HG02642 (cell line): ENCODE measurements at regions not wholly inside any gene's neighbourhood (a gene's known extent, or its start where the extent isn't known, plus 50 kb on each side); places are given as distances from the start of the nearest gene placed in this dataset.

ENCODE experiments used
- ATAC-seq: cut with Tn5 transposase; IDR thresholded peaks from one replicate; pipeline ENCODE4 v1.9.1; 2021; ENCODE audit warnings: mild to moderate bottlenecking; ENCODE audit not compliant: unreplicated experiment, poor library complexity

GRCh38 chr1:55593298-55593697, 378.1 kb upstream of the USP24 start:
- ATAC-seq = no peak

GRCh38 chr1:55592122-55592521, 377.0 kb upstream of the USP24 start:
- ATAC-seq = no peak

GRCh38 chr1:55589671-55590297, 374.6 kb upstream of the USP24 start:
- ATAC-seq = no peak

GRCh38 chr1:55588309-55588708, 373.1 kb upstream of the USP24 start:
- no peak for ATAC-seq

GRCh38 chr1:55586771-55587170, 371.6 kb upstream of the USP24 start:
- no peak for ATAC-seq

GRCh38 chr1:55585402-55585792, 370.2 kb upstream of the USP24 start:
- ATAC-seq = no peak

- no peak for ATAC-seq
Observed at GRCh38 chr1:55584526-55585401, 369.6 kb upstream of the USP24 start.

GRCh38 chr1:55582084-55582483, 366.9 kb upstream of the USP24 start:
- no peak for ATAC-seq

- no peak for ATAC-seq
Observed at GRCh38 chr1:55580845-55581332, 365.7 kb upstream of the USP24 start.

- ATAC-seq = no peak
Observed at GRCh38 chr1:55579332-55580001, 364.3 kb upstream of the USP24 start.

- ATAC-seq = no peak
Observed at GRCh38 chr1:55578646-55579045, 363.5 kb upstream of the USP24 start.

GRCh38 chr1:55575571-55576279, 360.6 kb upstream of the USP24 start:
- ATAC-seq = no peak

GRCh38 chr1:55574691-55575225, 359.6 kb upstream of the USP24 start:
- ATAC-seq = no peak

- no peak for ATAC-seq
Observed at GRCh38 chr1:55572878-55573734, 357.9 kb upstream of the USP24 start.

- no peak for ATAC-seq
Observed at GRCh38 chr1:55571767-55572166, 356.6 kb upstream of the USP24 start.

GRCh38 chr1:55569417-55569816, 354.3 kb upstream of the USP24 start:
- no peak for ATAC-seq

GRCh38 chr1:55568732-55569131, 353.6 kb upstream of the USP24 start:
- no peak for ATAC-seq

- ATAC-seq = no peak
Observed at GRCh38 chr1:55560266-55560665, 345.1 kb upstream of the USP24 start.

GRCh38 chr1:55559842-55560241, 344.7 kb upstream of the USP24 start:
- ATAC-seq = no peak
